Heart right ventricle (tissue), 16 donors: ENCODE measurements at regions not wholly inside any gene's neighbourhood (a gene's known extent, or its start where the extent isn't known, plus 50 kb on each side); places are given as distances from the start of the nearest gene placed in this dataset.
A peak's percentile ranks its signal among the peaks of the same experiment; 100 is the strongest.
"Not testable (repeated sequence)": the region's sequence is repeated elsewhere in the genome, so short reads cannot be mapped to it uniquely, and the experiment has no call there.

Experiments
- ATAC-seq, 8 donors: fragments of 200-7000 bp; cut with Tn5 transposase; one replicate each; pipeline ENCODE4 v1.9.1; 2020; ENCODE audit warnings: mild to moderate bottlenecking in 8 of 8, moderate library complexity in 8 of 8, moderate number of reproducible peaks in 1 of 8
- DNase-seq, 2 donors: peaks; one replicate each; pipeline ENCODE4 v3.0.0-alpha.2; 2020
- H3K27ac ChIP-seq, 10 donors: fragments of 200-600 bp; sonication (generic) in 2 of 10; one replicate each; pipeline versions ENCODE4 v1.5.0 to v1.8.0; 2020 to 2022; ENCODE audit warnings: mild to moderate bottlenecking in 3 of 10
- H3K27me3 ChIP-seq, 7 donors: fragments of 200-600 bp; one replicate each; pipeline ENCODE4 v1.8.0; 2021 to 2022; ENCODE audit warnings: mild to moderate bottlenecking in 2 of 7
- H3K36me3 ChIP-seq, 9 donors: fragments of 200-600 bp; sonication (generic) in 1 of 9; one replicate each; pipeline versions ENCODE4 v1.5.0 to v1.8.0; 2020 to 2022; ENCODE audit warnings: mild to moderate bottlenecking in 2 of 9
- H3K4me1 ChIP-seq, 9 donors: fragments of 200-600 bp; sonication (generic) in 1 of 9; one replicate each; pipeline versions ENCODE4 v1.5.0 to v1.8.0; 2020 to 2022; ENCODE audit warnings: mild to moderate bottlenecking in 4 of 9
- H3K4me3 ChIP-seq, 10 donors: fragments of 200-600 bp; sonication (generic) in 2 of 10; one replicate each; pipeline versions ENCODE4 v1.5.0 to v1.8.0; 2020 to 2022; ENCODE audit warnings: mild to moderate bottlenecking in 7 of 10, moderate library complexity in 2 of 10
- H3K9me3 ChIP-seq, 11 donors: fragments of 200-600 bp in 10 of 11; sonication (generic) in 2 of 11; one replicate each; pipeline versions ENCODE4 v1.5.0 to v1.8.0; 2013 to 2022; ENCODE audit warnings: mild to moderate bottlenecking in 2 of 11, control low read depth in 1 of 11, moderate library complexity in 1 of 11
- WGBS, 2 donors: extraction: QIAGEN DNeasy Blood & Tissue Kit; methylation state at CpG; one replicate each; pipeline ENCODE4 v1.1.7; 2013; ENCODE audit warnings: inconsistent platforms in 1 of 2; 5-methylcytosine and 5-hydroxymethylcytosine counted together
- intact Hi-C, 10 donors: fragments of 100-400 bp; cut with DNase I; formaldehyde crosslinking; loops; one replicate each; pipeline versions ENCODE4 v1.11.1 to v1.14.2; 2022
- TF ChIP-seq, protein P1 (sequence below), 9 donors: fragments of 200-600 bp; sonication (generic) in 2 of 9; IDR thresholded peaks; one replicate each; pipeline versions ENCODE4 v1.5.0 to v1.8.0; 2021 to 2022; ENCODE audit warnings: antibody characterized with exemption in 9 of 9, mild to moderate bottlenecking in 5 of 9, moderate library complexity in 1 of 9
- donor health status: Arrhythmogenic right ventricular cardiomyopathy.
- donor health status: ischemic (EF 13 %, LVEDD 7.1; RV severe dilation, severe dysfunction).
- donor health status: healthy with polysubstance abuse.
- donor health status: DM: no; HTN: yes; CAD: no.
- donor health status: DM: no; HTN: no; CAD: no.
- donor health status: ischemic (EF 25% LVEDD 6.9; RV normal size, moderate dysfunction).
- donor health status: ischemic (EF 25% LVEDD 5.7; RV mildly dilated, moderate dysfunction).
- donor health status: healthy.
- donor health status: DM: yes; HTN: yes; CAD: no.
- donor health status: Ischemic cardiomyopathy.
- donor health status: ischemic (EF 35%, LVEDD 5.7; RV mildly dilated, moderate dysfunction).
- donor health status: nonischemic (EF 11% LVEDD 7.7; RV severe dilation, severe dysfunction).
- donor health status: DM: yes; HTN: yes; CAD: no.
- donor health status: PGD.
- donor health status: ischemic (EF 29% LVEDD 5.4; RV normal size, mild dysfunction).
- donor health status: nonischemic (EF 23%, LVEDD 6.1; RV moderate dilation, normal function).

DNA sequence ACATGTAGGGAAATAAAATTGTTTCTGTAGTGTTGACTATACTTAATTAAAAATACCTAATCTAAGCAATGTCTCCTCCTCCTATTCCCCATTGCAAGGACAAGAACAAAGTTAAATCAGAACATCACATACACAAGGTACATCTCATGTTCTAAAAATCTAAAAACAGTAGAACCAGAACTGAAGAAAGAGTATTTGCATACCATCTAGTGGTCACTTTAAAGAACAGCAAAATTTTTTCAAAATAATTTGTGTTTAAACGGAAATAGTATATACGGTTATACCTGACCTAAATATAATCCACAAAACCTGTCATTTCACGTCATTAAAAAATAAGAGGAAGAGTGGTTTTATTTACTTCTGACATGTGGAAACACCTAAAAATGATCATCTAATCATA, 294.3 kb upstream of the KCNH7 start:
- no peaks in the 10 kb centered on the region for H3K9me3 ChIP-seq
- no peaks in the 10 kb centered on the region for H3K4me1 ChIP-seq
- peaks cover 0 to 2% (median 0%) of the 10 kb centered on the region in 7 donors for H3K27me3 ChIP-seq
- DNase-seq (no peak), ATAC-seq (no peak)
- no peak overlapping the region for H3K4me3 ChIP-seq
- TF ChIP-seq, protein P1, sequence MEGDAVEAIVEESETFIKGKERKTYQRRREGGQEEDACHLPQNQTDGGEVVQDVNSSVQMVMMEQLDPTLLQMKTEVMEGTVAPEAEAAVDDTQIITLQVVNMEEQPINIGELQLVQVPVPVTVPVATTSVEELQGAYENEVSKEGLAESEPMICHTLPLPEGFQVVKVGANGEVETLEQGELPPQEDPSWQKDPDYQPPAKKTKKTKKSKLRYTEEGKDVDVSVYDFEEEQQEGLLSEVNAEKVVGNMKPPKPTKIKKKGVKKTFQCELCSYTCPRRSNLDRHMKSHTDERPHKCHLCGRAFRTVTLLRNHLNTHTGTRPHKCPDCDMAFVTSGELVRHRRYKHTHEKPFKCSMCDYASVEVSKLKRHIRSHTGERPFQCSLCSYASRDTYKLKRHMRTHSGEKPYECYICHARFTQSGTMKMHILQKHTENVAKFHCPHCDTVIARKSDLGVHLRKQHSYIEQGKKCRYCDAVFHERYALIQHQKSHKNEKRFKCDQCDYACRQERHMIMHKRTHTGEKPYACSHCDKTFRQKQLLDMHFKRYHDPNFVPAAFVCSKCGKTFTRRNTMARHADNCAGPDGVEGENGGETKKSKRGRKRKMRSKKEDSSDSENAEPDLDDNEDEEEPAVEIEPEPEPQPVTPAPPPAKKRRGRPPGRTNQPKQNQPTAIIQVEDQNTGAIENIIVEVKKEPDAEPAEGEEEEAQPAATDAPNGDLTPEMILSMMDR (IDR thresholded peaks at IDR 0.05): peak in 7 of 9 donors; percentile 21 to 52 (median 33)
- intact Hi-C loops: loop anchor here in 1 of 10 donors (5.0 kb wide), 1 partner anchor 241 kb away; no protein-coding TSS in a partner anchor
- no peaks in the 10 kb centered on the region for H3K36me3 ChIP-seq
- H3K27ac ChIP-seq: no peak overlapping the region
- WGBS, 2 donors: 2 to 5% methylated on average over 3 of the region's 3 CpGs

DNA sequence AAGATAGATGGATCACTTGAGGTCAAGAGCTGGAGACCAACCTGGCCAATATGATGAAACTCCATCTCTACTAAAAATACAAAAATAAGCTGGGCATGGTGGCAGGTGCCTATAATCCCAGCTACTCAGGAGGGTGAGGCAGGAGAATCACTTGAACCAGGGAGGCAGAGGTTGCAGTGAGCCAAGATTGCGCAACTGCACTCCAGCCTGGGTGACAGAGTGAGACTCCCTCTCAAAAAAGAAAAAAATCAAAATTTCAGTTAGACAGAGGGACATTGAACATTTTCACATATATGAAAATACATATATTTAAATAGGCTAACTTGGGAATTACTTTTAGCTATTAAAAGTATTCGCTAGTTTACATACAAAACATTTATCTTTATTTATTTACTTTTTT, 293.6 kb upstream of the KCNH7 start:
- H3K4me1 ChIP-seq, H3K9me3 ChIP-seq, H3K4me3 ChIP-seq, H3K36me3 ChIP-seq, ATAC-seq, DNase-seq, H3K27me3 ChIP-seq, H3K27ac ChIP-seq: not testable (repeated sequence)
- intact Hi-C loops: loop anchor here in 1 of 10 donors (5.0 kb wide), 1 partner anchor 240 kb away; no protein-coding TSS in a partner anchor
- 94 to 98% methylated on average over 2 of the region's 2 CpGs for WGBS, 2 donors

GRCh38 chr2:163123526-163123925, 285.0 kb upstream of the KCNH7 start:
- TF ChIP-seq, protein P1 (IDR thresholded peaks at IDR 0.05): no peak
- WGBS, 2 donors: 74 to 78% methylated on average over 1 of the region's 1 CpG
- Histone ChIP-seq H3K36me3 (no peaks in the 10 kb centered on the region), H3K27ac (no peak overlapping the region), H3K9me3 (no peaks in the 10 kb centered on the region), H3K27me3 (peaks cover 0 to 19% (median 4%) of the 10 kb centered on the region in 7 donors), H3K4me1 (no peaks in the 10 kb centered on the region), H3K4me3 (no peak overlapping the region)
- DNase-seq: no peak
- intact Hi-C loops: no loop called here
- no peak for ATAC-seq

- ATAC-seq (no peak), DNase-seq (no peak)
- intact Hi-C loops: no loop called here
- H3K4me1 ChIP-seq: no peaks in the 10 kb centered on the region
- TF ChIP-seq, protein P1 (IDR thresholded peaks at IDR 0.05): no peak
- no peak overlapping the region for H3K27ac ChIP-seq
- no peaks in the 10 kb centered on the region for H3K36me3 ChIP-seq
- H3K4me3 ChIP-seq: no peak overlapping the region
- peaks cover 0 to 19% (median 0%) of the 10 kb centered on the region in 7 donors for H3K27me3 ChIP-seq
- no peaks in the 10 kb centered on the region for H3K9me3 ChIP-seq
Observed at GRCh38 chr2:163122257-163122656, 283.7 kb upstream of the KCNH7 start.

DNA sequence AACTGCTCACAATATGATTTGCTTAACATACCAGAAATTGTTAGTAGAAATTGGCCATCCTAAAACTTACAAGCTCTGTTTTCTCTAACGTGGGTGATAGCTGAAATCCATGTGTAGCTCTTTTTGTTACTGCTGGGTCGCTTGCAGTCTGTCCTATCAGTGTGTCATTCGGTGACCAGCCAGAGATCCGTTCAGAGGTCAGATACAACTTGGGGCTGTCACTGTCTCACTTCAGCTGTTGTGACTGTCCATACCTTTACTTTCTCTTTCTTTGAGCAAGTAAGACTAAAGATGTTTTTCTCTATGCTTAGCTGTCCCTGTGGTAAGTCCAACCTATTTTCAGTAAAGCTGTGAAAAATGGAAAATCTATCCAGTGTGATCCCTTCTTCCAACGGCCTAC, 282.9 kb upstream of the KCNH7 start:
- ATAC-seq (no peak), DNase-seq (no peak)
- Histone ChIP-seq H3K4me1 (no peaks in the 10 kb centered on the region), H3K4me3 (no peak overlapping the region), H3K9me3 (no peaks in the 10 kb centered on the region), H3K27ac (no peak overlapping the region), H3K27me3 (peaks cover 0 to 19% (median 0%) of the 10 kb centered on the region in 7 donors), H3K36me3 (no peaks in the 10 kb centered on the region)
- TF ChIP-seq, protein P1 (IDR thresholded peaks at IDR 0.05): no peak
- 7 to 11% methylated on average over 5 of the region's 5 CpGs for WGBS, 2 donors
- intact Hi-C loops: no loop called here
